CD4-positive, alpha-beta T cell treated with Interleukin-6 at 100 ng/mL for 8 hours (primary cell): ENCODE measurements at regions not wholly inside any gene's neighbourhood (a gene's known extent, or its start where the extent isn't known, plus 50 kb on each side); places are given as distances from the start of the nearest gene placed in this dataset.
"Not testable (repeated sequence)": the region's sequence is repeated elsewhere in the genome, so short reads cannot be mapped to it uniquely, and the experiment has no call there.

Experiments
- DNase-seq: peaks from one replicate; pipeline ENCODE4 v3.0.0-alpha.2; 2020; ENCODE audit warnings: mixed read lengths, low spot score

GRCh38 chr6:37078814-37079213 is 73.4 kb downstream of the FGD2 start:
- no peak for DNase-seq

- no peak for DNase-seq
Measured at GRCh38 chr6:37081042-37081607, 75.7 kb downstream of the FGD2 start.

DNA sequence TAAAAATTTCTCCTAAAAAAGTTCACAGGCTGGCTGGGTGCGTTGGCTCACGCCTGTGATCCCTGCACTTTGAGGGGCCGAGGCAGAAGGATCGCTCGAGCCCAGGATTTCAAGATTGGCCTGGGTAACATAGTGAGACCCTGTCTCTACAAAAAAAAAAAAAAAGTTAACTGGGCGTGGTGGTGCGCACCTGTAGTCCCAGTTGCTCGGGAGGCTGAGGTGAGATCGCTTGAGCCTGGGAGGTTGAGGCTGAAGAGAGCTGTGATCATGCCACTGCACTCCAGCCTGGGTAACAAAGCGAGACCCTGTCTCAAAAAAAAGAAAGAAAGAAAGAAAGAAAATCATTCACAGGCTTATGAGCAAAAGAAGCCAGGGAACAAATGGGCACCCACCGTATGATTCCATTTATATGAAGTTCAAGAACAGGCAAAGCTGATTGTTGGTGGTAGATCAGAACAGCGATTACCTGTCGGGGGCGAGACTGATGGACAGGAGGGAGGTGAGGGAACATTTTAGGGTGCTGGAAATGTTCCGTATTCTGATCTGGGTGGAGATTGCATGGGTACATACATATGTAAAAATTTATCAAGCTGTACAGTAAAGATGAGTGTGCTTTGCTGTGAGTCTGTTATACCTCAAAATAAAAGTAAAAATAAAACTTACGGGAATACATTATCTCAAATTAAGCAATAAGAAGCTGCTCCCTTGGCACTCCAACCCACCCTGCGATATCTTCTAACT is 77.1 kb downstream of the FGD2 start:
- DNase-seq, result no peak

- no peak for DNase-seq
Measured at GRCh38 chr6:37083243-37084138, 78.0 kb downstream of the FGD2 start.

- DNase-seq, result not testable (repeated sequence)
Measured at GRCh38 chr6:37084665-37085064, 79.2 kb downstream of the FGD2 start.

DNA sequence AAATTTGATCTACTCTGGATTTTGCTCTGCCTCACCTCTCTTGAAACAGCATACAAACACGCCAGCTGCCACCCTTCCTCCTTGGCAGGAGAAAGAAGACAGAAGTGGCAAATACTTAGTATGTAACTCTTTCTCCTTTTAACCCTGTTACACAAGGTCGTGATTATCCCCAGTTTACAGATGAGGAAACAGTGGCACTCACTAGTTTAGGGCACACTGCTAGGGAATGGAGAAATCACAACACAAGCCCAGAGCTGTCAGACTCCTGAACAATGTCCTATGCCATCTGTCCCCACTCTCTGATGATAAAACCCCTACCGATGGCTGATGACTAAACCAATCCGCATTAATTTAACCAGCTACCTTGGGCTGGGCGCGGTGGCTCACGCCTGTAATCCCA is 79.7 kb downstream of the FGD2 start:
- no peak for DNase-seq

DNA sequence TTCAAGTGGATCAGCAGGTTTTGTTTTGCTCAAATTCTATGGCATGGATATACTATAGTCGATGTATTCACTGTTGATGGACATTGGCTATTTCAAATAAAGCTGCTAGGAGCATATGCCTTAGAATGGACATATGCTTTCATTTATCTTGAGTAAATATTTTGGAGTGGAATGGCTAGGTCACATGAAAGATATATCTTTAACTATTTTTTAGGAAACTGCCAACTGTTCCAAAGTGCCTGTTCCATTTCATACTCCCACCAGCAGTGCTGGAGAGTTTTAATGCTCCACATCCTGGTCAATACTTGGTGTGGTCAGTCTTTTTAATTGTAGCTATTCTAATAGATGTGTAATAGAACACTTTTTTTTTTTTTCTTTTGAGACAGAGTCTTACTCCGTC is 81.1 kb upstream of the PIM1 start:
- DNase-seq, result no peak

DNA sequence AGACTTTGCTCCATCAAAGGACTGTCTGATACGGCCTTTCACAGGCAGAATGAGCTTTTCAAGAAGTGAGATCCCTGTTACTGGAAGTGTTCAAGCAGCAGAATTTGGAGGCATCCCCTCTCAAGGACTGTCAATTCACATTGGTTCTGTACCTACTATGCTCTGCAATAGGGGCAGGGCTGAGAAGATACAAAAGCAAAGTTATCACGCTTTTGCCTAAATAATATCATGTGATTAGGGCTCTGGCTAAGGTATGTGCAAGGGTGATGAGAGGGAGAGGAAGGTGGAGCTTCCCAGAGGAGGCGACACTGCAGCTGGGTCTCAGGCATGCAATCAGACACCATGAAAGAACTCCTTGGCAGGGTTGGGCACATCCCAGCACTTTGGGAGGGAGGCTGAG is 80.2 kb upstream of the PIM1 start:
- no peak for DNase-seq

DNA sequence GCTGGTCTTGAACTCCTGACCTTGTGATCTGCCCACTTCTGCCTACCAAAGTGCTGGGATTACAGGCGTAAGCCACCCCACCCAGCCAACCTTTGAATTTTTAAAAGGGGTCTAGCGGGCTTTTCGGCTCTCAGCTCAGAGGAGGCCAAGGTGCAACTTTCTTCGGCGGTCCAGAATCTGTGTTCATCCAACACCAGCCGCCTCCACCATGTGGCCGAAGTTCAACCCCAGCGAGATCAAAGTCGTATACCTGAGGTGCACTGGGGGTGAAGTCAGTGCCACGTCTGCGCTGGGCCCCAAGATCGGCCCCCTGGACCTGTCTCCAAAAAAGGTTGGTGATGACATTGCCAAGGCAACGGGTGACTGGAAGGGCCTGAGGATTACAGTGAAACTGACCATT is 78.8 kb upstream of the PIM1 start:
- not testable (repeated sequence) for DNase-seq

- DNase-seq, result not testable (repeated sequence)
Measured at GRCh38 chr6:37091586-37091985, 78.4 kb upstream of the PIM1 start.

- DNase-seq, result no peak
Measured at GRCh38 chr6:37092923-37093727, 76.8 kb upstream of the PIM1 start.

GRCh38 chr6:37093728-37094069 is 76.3 kb upstream of the PIM1 start:
- no peak for DNase-seq

- no peak for DNase-seq
Measured at GRCh38 chr6:37095997-37096396, 74.0 kb upstream of the PIM1 start.

- DNase-seq, result no peak
Measured at GRCh38 chr6:37097335-37097734, 72.6 kb upstream of the PIM1 start.

DNA sequence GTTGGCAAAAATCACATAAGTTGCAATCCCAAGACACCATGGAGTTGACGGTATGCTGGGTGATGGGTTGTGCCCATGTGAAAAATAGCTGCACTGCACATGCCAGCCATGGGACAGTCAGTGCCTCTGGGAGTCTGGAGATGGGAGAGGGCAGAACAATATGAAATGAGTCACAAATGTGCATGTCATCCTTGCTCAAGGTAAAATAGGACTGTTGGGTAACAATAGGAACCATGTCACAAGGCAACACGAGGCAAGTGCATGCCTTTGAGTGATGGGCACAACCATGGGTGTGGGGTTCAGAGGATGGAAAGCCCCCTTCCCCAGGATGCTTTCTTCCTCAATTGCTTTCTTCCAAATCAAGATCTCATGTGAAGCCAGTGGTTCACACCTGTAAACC is 70.5 kb upstream of the PIM1 start:
- DNase-seq, result no peak

DNA sequence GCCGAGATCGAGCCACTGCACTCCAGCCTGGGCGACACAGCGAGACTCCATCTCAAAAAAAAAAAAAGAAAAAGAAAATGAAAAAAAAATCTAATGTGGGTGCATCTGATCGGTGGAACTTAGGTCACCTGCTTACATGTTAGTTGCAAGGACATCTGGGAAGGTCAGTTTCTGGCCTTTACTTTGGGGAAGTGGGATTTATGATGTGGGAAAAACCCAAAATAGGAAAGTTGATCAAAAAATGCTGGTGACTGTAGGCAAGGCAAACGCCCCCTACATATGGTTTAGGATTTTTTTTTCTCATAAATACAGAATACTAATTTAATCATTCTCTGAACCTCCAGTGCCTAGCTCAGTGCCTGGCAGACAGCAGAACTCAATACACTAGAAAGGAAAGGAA is 69.2 kb upstream of the PIM1 start:
- DNase-seq, result no peak

DNA sequence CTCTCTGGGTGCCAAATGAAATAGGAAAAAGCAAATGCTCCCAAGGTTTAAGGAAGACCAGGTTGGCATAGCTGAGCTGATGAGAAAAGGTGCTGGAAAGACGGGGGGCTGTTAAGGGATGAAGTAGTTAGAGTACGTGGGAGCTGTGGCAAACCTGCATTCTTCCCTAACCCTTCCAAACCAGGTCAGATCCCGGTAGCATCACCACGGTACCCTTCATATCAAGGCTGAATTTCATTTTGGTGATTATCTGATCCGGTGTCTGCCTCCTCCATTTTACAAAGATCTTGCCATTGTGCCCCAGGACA is 68.0 kb upstream of the PIM1 start:
- no peak for DNase-seq

- DNase-seq, result peak; percentile 61
Measured at GRCh38 chr6:37102299-37103168, 67.4 kb upstream of the PIM1 start.

DNA sequence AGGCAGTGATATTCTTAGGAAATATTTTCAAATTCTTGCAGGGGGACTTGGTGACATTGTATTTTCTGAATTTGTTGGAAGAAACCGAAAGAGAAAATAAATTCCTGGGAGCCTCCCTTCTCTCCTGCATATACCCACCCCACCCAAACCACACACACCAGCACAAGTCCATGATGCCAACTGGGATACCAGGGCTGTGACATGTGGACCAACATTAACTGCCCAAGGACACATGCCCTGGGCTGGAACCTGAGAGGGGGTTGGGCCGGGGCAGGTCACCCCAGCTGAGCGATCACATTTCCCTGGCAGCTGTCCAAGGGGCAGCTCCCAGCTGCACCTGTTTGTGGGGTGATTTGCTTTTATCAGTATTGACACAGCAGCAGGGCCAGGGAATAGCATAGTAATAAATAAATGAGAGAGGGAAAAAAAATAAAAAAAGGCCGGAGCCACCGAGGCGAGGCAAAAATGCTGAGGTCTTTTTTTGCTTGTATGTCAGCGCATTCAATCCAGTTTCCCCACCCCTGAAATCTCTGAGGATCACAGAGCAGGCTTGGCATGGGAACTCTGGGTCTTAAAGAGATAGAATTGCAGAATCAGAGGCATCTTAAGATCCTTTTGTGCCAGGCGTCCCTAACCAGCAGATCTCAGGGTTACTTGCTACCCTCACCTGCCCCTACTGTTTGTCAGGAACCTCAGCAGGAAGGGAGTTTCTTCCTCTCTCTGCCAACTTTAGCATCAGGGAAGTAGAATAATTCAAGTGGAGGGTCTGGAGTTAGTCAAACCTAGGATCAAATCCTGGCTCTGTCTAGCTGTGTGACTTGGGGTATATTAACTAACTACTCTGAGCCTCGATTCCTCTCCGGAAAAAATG is 66.5 kb upstream of the PIM1 start:
- no peak for DNase-seq

DNA sequence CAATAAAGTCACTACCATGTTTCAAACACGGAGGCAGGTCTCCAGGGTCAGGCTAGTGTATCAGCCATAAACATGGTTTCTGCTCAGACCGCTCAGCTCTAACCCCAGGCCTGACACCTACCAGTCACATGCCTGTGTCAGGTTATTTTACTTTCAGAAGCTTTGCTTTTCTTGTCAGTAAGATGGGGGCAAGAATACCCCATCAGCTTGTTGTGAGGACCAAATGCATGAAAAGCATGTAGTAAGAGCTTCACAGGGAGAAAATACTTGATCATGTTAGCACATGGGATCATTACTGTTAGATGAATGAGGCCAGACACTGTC is 65.2 kb upstream of the PIM1 start:
- DNase-seq, result no peak
